IMR-90 (cell line): ENCODE measurements at regions not wholly inside any gene's neighbourhood (a gene's known extent, or its start where the extent isn't known, plus 50 kb on each side); places are given as distances from the start of the nearest gene placed in this dataset.

Experiments used
- ATAC-seq: fragments of 200-7000 bp; cut with Tn5 transposase; 2 replicates; pipeline ENCODE4 v1.9.1; 2020; ENCODE audit warnings: low read depth, mild to moderate bottlenecking, moderate library complexity
- BruUV-seq: library from RNA; stranded (reverse); fragments of 400-500 nt; replicated peaks from 2 replicates; lab custom pipeline; 2021; lab: Mats Ljungman, UMichigan
- CTCF ChIA-PET: fragments of 300-600 bp; formaldehyde crosslinking; extraction: SDS; loops from one replicate; lab custom pipeline; 2021; ENCODE audit warnings: antibody characterized with exemption; lab: Yijun Ruan, JAX
- POLR2A ChIA-PET: fragments of 300-600 bp; sonication (Branson Sonifier 250); formaldehyde crosslinking; loops from one replicate; lab custom pipeline; 2022; ENCODE audit warnings: antibody characterized with exemption; ENCODE audit not compliant: unreplicated experiment; lab: Charles Lee
- DNase-seq: peaks from one replicate; pipeline ENCODE4 v3.0.0; 2013
- H2AFZ ChIP-seq: replicated peaks from 2 replicates; pipeline ENCODE3; 2013; ENCODE audit warnings: low read length, mild to moderate bottlenecking; ENCODE audit not compliant: poor library complexity
- H2AK5ac ChIP-seq: 2 replicates; pipeline ENCODE4 v1.6.1; 2013; ENCODE audit warnings: low read depth, low read length, inconsistent platforms
- H2AK9ac ChIP-seq: replicated peaks from 2 replicates; pipeline ENCODE3; 2013; ENCODE audit warnings: mild to moderate bottlenecking, low read depth, low read length, moderate library complexity; ENCODE audit not compliant: poor library complexity
- H2BK120ac ChIP-seq: 2 replicates; pipeline ENCODE4 v1.6.1; 2013; ENCODE audit warnings: low read depth, low read length, inconsistent platforms
- H2BK15ac ChIP-seq: 3 replicates; pipeline ENCODE4 v1.6.1; 2013; ENCODE audit warnings: low read depth, low read length, inconsistent platforms
- H2BK20ac ChIP-seq: 2 replicates; pipeline ENCODE4 v1.6.1; 2013; ENCODE audit warnings: low read depth, mild to moderate bottlenecking, inconsistent platforms, low read length, moderate library complexity
- H2BK5ac ChIP-seq: 2 replicates; pipeline ENCODE4 v1.6.1; 2013; ENCODE audit warnings: mild to moderate bottlenecking, low read depth, low read length, inconsistent platforms; ENCODE audit not compliant: poor library complexity, severe bottlenecking
- H3K14ac ChIP-seq: replicated peaks from 2 replicates; pipeline ENCODE4 v1.6.1; 2013; ENCODE audit warnings: low read depth, low read length, inconsistent platforms
- H3K18ac ChIP-seq: 2 replicates; pipeline ENCODE4 v1.6.1; 2013; ENCODE audit warnings: low read depth, low read length, control low read depth
- H3K23ac ChIP-seq: 2 replicates; pipeline ENCODE4 v1.6.1; 2013; ENCODE audit warnings: low read depth, low read length, inconsistent platforms
- H3K27ac ChIP-seq: 2 replicates; pipeline ENCODE4 v1.5.1; 2013; ENCODE audit warnings: mild to moderate bottlenecking, control low read depth, low read length; ENCODE audit not compliant: insufficient read depth
- H3K27me3 ChIP-seq: 2 replicates; pipeline ENCODE4 v1.6.1; 2013; ENCODE audit warnings: low read length; ENCODE audit not compliant: control insufficient read depth, insufficient read depth
- H3K36me3 ChIP-seq: 2 replicates; pipeline ENCODE4 v1.6.1; 2013; ENCODE audit warnings: low read length, mixed read lengths; ENCODE audit not compliant: control insufficient read depth, insufficient read depth
- H3K4ac ChIP-seq: 2 replicates; pipeline ENCODE4 v1.6.1; 2013; ENCODE audit warnings: low read depth, low read length, inconsistent platforms
- H3K4me1 ChIP-seq: 2 replicates; pipeline ENCODE4 v1.6.1; 2013; ENCODE audit warnings: low read length, mixed read lengths; ENCODE audit not compliant: control insufficient read depth, insufficient read depth
- H3K4me2 ChIP-seq: 2 replicates; pipeline ENCODE4 v1.6.1; 2013; ENCODE audit warnings: low read depth, mild to moderate bottlenecking, control low read depth, low read length, moderate library complexity
- H3K4me3 ChIP-seq: 2 replicates; pipeline ENCODE4 v1.5.1; 2013; ENCODE audit warnings: low read depth, mild to moderate bottlenecking, control low read depth, low read length, moderate library complexity; ENCODE audit not compliant: insufficient read depth
- H3K56ac ChIP-seq: 2 replicates; pipeline ENCODE4 v1.6.1; 2013; ENCODE audit warnings: low read length, inconsistent platforms; ENCODE audit not compliant: insufficient read depth; ENCODE audit errors: extremely low read depth
- H3K79me1 ChIP-seq, 2 experiments: 2 replicates each; pipeline ENCODE4 v1.6.1; 2013; ENCODE audit warnings: low read length in 2 of 2, inconsistent platforms in 1 of 2, low read depth in 1 of 2
- H3K9ac ChIP-seq: 2 replicates; pipeline ENCODE4 v1.6.1; 2013; ENCODE audit warnings: low read depth, low read length, control low read depth
- H3K9me1 ChIP-seq: 2 replicates; pipeline ENCODE4 v1.6.1; 2013; ENCODE audit warnings: low read length, inconsistent platforms; ENCODE audit not compliant: insufficient read depth
- H3K9me3 ChIP-seq: 2 replicates; pipeline ENCODE4 v1.6.1; 2013; ENCODE audit warnings: low read length; ENCODE audit not compliant: control insufficient read depth, insufficient read depth
- H4K20me1 ChIP-seq: 2 replicates; pipeline ENCODE4 v1.6.1; 2013; ENCODE audit warnings: low read length, inconsistent platforms; ENCODE audit not compliant: insufficient read depth
- H4K5ac ChIP-seq: 2 replicates; pipeline ENCODE4 v1.6.1; 2013; ENCODE audit warnings: mild to moderate bottlenecking, low read depth, low read length, control low read depth
- H4K8ac ChIP-seq, 2 experiments: 2 replicates each; pipeline ENCODE4 v1.6.1; 2013; ENCODE audit warnings: low read depth in 2 of 2, low read length in 2 of 2, control low read depth in 1 of 2, inconsistent platforms in 1 of 2
- H4K91ac ChIP-seq: 2 replicates; pipeline ENCODE4 v1.6.1; 2013; ENCODE audit warnings: low read depth, low read length, inconsistent platforms; ENCODE audit not compliant: insufficient read depth
- CEBPB ChIP-seq: IDR thresholded peaks from 2 replicates; pipeline ENCODE4 v1.6.1; 2012; ENCODE audit warnings: low read depth, low read length, improper control_type of control experiment
- MAFK ChIP-seq: IDR thresholded peaks from 2 replicates; pipeline ENCODE4 v1.6.1; 2012; ENCODE audit warnings: low read depth, low read length, improper control_type of control experiment
- MAZ ChIP-seq: IDR thresholded peaks from 2 replicates; pipeline ENCODE4 v1.6.1; 2012; ENCODE audit warnings: low read depth, mild to moderate bottlenecking, low read length, improper control_type of control experiment, moderate library complexity, borderline replicate concordance
- WGBS, 2 experiments: methylation state at CpG; one replicate each; pipeline versions ENCODE4 v1.1.5 to v1.1.7; 2013; ENCODE audit warnings: missing lambda C conversion rate in 2 of 2; ENCODE audit not compliant: insufficient read length in 1 of 2; ENCODE audit errors: extremely low coverage in 2 of 2; 5-methylcytosine and 5-hydroxymethylcytosine counted together
- dilution Hi-C: fragments of 300-500 bp; cut with HindIII; formaldehyde crosslinking; loops from one replicate; pipeline ENCODE4 v1.14.3; 2018; ENCODE audit warnings: low sequenced_read_pairs; ENCODE audit not compliant: unreplicated experiment
- in situ Hi-C: fragments of 300-500 bp; cut with MboI; formaldehyde crosslinking; loops from 3 replicates; pipeline ENCODE4 v1.14.3; 2019; ENCODE audit warnings: low sequenced_read_pairs, inconsistent platforms, mixed read lengths
- intact Hi-C: fragments of 100-400 bp; cut with micrococcal nuclease; formaldehyde crosslinking; loops from 2 replicates; pipeline ENCODE4 v1.10.0; 2022

DNA sequence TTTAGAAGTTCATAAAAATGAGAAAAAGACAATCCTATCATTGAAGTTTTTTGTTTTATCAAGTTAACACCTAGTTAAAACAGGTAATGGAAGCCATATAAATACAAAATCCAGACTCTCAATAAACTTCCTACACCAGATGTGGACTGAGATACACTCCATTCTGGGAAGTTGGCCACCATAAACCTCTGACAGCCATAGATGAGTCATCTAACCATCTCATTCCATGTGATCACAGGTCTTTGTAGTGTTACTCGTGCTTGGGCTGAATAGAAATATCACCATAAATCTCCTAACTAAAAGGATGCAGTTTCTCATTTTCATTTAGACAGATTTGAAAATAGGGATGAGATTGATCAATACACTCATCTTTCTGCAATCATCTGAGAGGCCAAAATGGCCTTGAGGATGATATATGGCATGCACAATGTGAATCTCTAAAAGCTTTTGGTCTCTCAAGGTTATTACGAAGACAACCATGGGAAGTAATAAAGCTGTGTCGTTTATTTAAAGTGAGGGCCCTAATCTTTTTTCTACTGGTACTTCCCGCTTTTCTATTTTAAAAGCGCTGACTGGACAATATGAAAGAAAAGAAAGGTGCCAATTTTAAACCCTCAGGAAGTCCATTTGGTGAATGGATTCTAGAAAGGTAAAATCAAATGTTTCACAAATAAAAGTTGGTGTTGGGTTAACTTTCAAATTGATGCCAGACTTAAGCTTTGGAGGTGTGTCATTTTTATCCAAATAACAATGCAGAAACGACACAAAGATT, 155.5 kb downstream of the POLR2M start:
- Histone ChIP-seq H3K18ac (no peak overlapping the region), H2BK120ac (no peak overlapping the region), H3K4me1 (no peaks in the 10 kb centered on the region), H2BK20ac (no peak overlapping the region), H3K9me1 (no peaks in the 10 kb centered on the region), H2AFZ (no peak overlapping the region), H3K9ac (no peak overlapping the region), H2AK9ac (no peak overlapping the region), H3K4me2 (no peak overlapping the region), H3K23ac (no peak overlapping the region), H3K4ac (no peak overlapping the region), H4K91ac (no peak overlapping the region), H3K27ac (no peak overlapping the region), H3K79me1 (no peaks in the 10 kb centered on the region), H2BK15ac (no peak overlapping the region), H3K4me3 (no peak overlapping the region), H2AK5ac (no peak overlapping the region), H3K27me3 (peaks cover 2% of the 10 kb centered on the region), H3K14ac (no peak overlapping the region), H3K56ac (no peak overlapping the region), H4K20me1 (no peaks in the 10 kb centered on the region), H4K5ac (no peak overlapping the region), H4K8ac (no peak overlapping the region), H3K9me3 (no peaks in the 10 kb centered on the region), H2BK5ac (no peak overlapping the region), H3K36me3 (no peaks in the 10 kb centered on the region)
- no peak for ATAC-seq
- TF ChIP-seq MAFK (peak; percentile 92), CEBPB (no peak), MAZ (no peak)
- in situ Hi-C loops = loop anchor here (10.0 kb wide), 3 partner anchors 197 to 313 kb away; no protein-coding TSS in a partner anchor
- peak; percentile 64 for DNase-seq
- CTCF ChIA-PET = interaction anchor here (0.7 to 4.3 kb wide), 11 partner anchors 9 to 301 kb away, joined by 3 to 23 read pairs (median 4); partner anchors contain the start of gene POLR2M
- no TSS peak for BruUV-seq
- dilution Hi-C loops = no loop called here
- POLR2A ChIA-PET = no interaction called here
- 80% methylated on average over 1 of the region's 6 CpGs; no CpG with 5 or more reads in 1 of the 2 experiments for WGBS, 2 experiments
- intact Hi-C loops = loop anchor here (1.0 to 10.0 kb wide), 6 partner anchors 111 to 517 kb away; no protein-coding TSS in a partner anchor
